IgD-negative memory B cell (primary cell): ENCODE measurements at regions not wholly inside any gene's neighbourhood (a gene's known extent, or its start where the extent isn't known, plus 50 kb on each side); places are given as distances from the start of the nearest gene placed in this dataset.

Experiments
- H3K27ac Mint-ChIP-seq, 3 donors: one replicate each; pipeline ENCODE4 v1.8.0; 2020 to 2022; ENCODE audit warnings: mild to moderate bottlenecking in 3 of 3, mixed read lengths in 3 of 3, moderate library complexity in 1 of 3
- H3K27me3 Mint-ChIP-seq: one replicate; pipeline ENCODE4 v1.8.0; 2021; ENCODE audit warnings: mixed read lengths
- H3K36me3 Mint-ChIP-seq: one replicate; pipeline ENCODE4 v1.8.0; 2020; ENCODE audit warnings: mild to moderate bottlenecking, mixed read lengths
- H3K4me1 Mint-ChIP-seq, 3 donors: one replicate each; pipeline ENCODE4 v1.8.0; 2020 to 2022; ENCODE audit warnings: mixed read lengths in 3 of 3, mild to moderate bottlenecking in 1 of 3
- H3K4me3 Mint-ChIP-seq, 4 donors: one replicate each; pipeline ENCODE4 v1.8.0; 2020 to 2022; ENCODE audit warnings: mild to moderate bottlenecking in 4 of 4, mixed read lengths in 4 of 4, moderate library complexity in 3 of 4
- H3K9me3 Mint-ChIP-seq, 3 donors: one replicate each; pipeline ENCODE4 v1.8.0; 2020 to 2021; ENCODE audit warnings: mixed read lengths in 3 of 3, mild to moderate bottlenecking in 1 of 3

DNA sequence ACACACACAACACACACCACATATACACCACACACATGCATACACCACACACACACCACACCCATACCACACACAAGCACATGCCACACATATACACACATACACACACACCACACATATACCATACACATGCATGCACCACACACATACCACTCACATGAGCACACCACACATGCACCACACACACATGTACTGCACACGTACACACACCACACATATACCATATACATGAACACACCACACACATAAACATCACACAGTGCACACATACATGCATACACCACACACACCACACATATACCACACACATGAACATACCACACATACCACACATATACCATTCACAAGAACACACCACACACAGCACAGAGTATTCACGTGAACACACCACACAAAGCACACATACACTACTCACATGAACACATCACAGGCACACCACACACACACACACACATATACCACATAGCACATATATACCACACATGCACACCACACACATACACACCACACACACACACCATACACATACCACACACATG, 219.9 kb upstream of the RAB6C start:
- H3K27me3 Mint-ChIP-seq, result peaks cover 2% of the 10 kb centered on the region

DNA sequence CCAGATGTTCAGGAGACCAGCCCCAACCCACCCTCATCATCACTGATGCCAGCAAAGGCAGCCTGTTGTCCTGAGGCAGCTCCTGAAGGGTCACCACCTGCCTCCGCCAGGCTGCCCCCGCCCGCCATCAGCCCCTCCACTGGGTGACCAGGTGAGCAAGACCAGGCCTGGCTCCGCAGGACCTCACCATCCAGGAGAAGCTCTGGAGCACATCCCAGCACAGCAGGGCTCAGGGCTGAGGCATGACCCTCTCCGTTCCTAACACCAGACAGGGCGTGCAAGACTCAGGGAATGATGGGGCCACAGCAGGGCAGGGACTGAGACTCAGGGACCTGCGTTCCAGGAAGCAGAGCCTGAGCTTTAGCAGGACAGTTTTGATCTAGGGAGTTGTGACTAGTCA, 218.8 kb upstream of the RAB6C start:
- no peaks in the 10 kb centered on the region for H3K9me3 Mint-ChIP-seq
- peaks cover 0 to 3% (median 0%) of the 10 kb centered on the region in 3 donors for H3K4me1 Mint-ChIP-seq
- no peaks in the 10 kb centered on the region for H3K36me3 Mint-ChIP-seq
- no peak overlapping the region for H3K27ac Mint-ChIP-seq
- no peak overlapping the region for H3K4me3 Mint-ChIP-seq
- peaks cover 2% of the 10 kb centered on the region for H3K27me3 Mint-ChIP-seq

More for the DNA sequence above, 219.9 kb upstream of the RAB6C start:
- Mint-ChIP-seq H3K36me3 (no peaks in the 10 kb centered on the region), H3K4me3 (no peak overlapping the region), H3K9me3 (no peaks in the 10 kb centered on the region), H3K4me1 (peaks cover 0 to 3% (median 0%) of the 10 kb centered on the region in 3 donors), H3K27ac (no peak overlapping the region)

DNA sequence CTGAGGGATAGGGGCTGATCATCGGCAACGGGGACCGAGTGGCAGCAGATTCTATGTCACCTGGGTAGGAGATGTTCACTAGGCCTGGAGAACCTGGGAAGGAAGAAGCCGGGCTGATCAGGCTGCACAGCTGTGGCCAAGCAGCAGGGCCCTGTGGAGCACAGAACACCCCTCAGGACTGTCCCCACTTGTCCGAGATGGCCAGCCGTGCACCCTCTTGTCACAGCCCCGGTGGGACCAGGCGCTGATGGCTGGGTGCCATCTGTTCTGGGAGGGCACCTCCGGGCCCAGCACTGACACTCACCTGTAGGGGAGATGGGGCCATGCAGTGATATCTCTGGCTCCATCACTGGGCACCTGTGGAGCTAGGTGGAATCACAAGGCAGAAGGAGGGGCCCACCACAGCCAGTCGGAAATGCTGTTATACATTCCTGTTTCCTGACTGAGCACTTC, 217.9 kb upstream of the RAB6C start:
- Mint-ChIP-seq H3K4me3 (no peak overlapping the region), H3K27ac (no peak overlapping the region), H3K36me3 (no peaks in the 10 kb centered on the region), H3K9me3 (no peaks in the 10 kb centered on the region), H3K4me1 (peaks cover 0 to 3% (median 0%) of the 10 kb centered on the region in 3 donors), H3K27me3 (peaks cover 2% of the 10 kb centered on the region)

DNA sequence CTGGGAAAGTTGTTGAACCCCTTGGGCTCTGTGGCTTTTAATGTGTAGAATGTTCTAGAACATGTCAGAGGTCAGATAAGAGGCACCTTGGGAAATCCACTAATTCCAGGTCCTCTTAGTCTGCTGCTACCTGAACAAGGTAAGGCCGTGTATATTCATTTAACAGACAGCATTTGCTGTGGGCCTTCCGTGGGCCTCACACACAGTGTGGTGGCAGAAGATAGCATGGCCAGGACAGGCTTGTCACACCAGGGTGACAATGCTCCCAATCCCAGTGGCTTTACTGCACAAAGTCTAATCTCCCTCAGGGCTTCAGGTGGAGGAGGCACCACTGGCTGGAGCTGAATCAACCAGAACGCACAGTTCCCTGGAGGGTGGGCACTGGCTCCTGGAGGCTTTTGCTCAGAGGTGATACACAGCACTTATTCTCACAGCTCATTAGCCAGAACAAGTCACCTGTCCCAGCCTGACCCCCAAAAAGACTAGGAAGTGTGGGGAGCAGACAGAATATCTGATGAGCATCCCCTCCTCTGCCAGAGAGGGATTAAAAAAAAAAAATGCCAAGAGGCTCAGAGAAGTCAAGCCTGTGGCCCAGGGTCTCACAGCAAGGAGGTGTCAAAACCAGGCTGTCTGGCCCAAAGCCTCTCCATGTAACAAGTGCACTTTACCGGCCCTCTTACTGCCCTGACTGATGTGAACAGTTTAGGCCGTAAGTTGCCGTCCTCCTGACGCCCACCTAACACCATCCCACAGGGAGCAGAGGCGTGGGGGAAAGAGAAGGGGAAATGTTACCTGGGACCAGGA, 216.9 kb upstream of the RAB6C start:
- peaks cover 0 to 3% (median 0%) of the 10 kb centered on the region in 3 donors for H3K4me1 Mint-ChIP-seq
- no peaks in the 10 kb centered on the region for H3K27me3 Mint-ChIP-seq
- no peak overlapping the region for H3K4me3 Mint-ChIP-seq
- no peaks in the 10 kb centered on the region for H3K36me3 Mint-ChIP-seq
- H3K9me3 Mint-ChIP-seq, result no peaks in the 10 kb centered on the region
- no peak overlapping the region for H3K27ac Mint-ChIP-seq

DNA sequence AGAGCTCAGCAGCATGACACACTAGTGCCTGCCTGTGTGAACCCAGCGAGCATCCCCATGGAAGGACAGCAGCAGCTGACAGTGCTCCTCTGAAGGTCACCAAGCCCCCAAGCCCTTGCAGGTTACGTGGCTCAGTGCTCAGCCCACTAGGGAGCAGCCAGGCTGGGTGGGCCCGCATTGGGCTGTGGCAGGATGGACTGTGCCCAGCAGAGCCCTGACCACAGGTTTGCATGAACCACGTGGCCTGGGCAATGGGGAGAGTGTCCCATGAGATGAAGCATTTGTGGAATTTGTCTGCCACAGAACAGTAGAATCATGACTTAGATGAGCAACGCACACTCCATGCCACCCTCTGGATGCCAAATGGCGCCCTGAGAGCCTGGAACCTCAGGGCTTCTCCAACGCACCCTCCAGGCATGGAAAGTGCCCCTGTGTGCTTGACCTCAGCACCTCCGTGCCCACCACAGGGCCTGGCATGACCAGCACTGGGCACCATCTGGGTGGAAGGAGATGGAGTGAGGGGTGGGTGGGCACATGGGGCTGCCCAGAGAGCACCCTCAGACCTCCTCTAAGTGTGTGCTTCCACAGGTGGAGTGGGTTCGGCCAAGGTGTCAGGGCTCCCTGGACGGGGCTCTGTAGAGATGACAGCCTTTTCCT, 216.1 kb upstream of the RAB6C start:
- H3K27me3 Mint-ChIP-seq, result no peaks in the 10 kb centered on the region
- H3K9me3 Mint-ChIP-seq, result no peaks in the 10 kb centered on the region
- no peaks in the 10 kb centered on the region for H3K36me3 Mint-ChIP-seq
- H3K4me3 Mint-ChIP-seq, result no peak overlapping the region
- no peak overlapping the region for H3K27ac Mint-ChIP-seq
- H3K4me1 Mint-ChIP-seq, result peaks cover 0 to under 1% (median 0%) of the 10 kb centered on the region in 3 donors

DNA sequence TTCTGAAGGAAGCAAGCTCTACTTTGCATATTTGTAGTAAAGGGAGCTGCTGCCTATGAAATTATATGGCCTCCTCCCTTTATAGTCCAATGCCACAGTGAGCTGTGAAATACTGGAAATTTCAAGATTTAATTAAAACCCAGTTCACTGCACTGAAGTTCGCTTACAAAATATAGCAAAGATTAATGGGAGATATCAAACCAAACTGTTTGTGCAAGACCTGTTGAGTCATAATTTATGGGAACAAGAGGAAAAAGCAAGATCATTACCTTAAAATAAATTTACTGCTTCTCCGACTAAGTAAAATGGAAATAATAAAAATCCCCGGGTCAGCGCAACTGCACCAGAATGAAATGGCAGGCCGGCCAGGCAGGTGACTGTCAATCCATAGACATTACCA, 215.5 kb upstream of the RAB6C start:
- H3K9me3 Mint-ChIP-seq, result no peaks in the 10 kb centered on the region
- H3K27me3 Mint-ChIP-seq, result peaks cover 1% of the 10 kb centered on the region
- H3K36me3 Mint-ChIP-seq, result no peaks in the 10 kb centered on the region
- H3K27ac Mint-ChIP-seq, result no peak overlapping the region
- no peak overlapping the region for H3K4me3 Mint-ChIP-seq
- H3K4me1 Mint-ChIP-seq, result no peaks in the 10 kb centered on the region

DNA sequence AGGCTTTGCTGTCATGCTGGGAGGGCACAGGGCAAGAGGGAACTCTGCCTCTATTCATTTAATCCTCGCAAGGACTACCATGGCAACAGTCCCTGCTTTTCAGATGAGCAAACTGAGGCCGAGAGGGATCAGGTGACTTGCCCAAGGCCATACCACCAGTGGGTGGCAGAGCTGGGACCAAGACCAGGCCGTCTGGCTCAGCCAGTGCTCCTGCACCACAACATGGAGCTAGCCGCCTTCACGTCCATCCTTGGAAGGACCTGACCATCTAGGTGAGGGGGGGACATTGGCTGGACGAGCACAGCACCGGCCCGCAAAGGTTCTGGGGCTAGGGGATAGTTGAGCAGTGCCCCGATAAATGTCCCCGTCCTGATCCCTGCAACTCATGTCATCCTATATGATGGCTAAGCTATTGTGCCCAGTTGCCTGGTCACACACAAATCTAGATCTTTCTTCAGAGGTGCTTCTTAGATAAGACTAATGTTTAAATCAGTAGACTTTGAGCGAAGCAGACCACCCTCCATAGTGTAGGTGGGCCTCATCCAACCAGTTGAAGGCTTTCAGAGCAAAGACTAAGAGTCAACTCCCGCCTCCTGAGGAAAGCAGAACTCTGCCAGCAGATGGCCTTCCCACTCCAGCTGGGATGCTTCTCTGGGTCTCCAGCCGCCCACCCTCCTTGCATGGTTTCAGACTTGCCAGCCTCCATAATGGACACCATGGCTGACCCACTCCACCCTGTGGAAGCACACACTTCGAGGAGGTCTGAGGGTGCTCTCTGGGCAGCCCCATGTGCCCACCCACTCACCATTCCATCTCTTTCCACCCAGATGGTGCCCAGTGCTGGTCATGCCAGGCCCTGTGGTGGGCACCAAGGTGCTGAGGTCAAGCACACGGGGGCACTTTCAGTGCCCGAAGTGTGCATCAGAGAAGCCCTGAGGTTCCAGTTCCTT, 214.8 kb upstream of the RAB6C start:
- H3K4me1 Mint-ChIP-seq, result no peaks in the 10 kb centered on the region
- H3K9me3 Mint-ChIP-seq, result no peaks in the 10 kb centered on the region
- no peak overlapping the region for H3K27ac Mint-ChIP-seq
- peaks cover 3% of the 10 kb centered on the region for H3K27me3 Mint-ChIP-seq
- H3K36me3 Mint-ChIP-seq, result no peaks in the 10 kb centered on the region
- H3K4me3 Mint-ChIP-seq, result no peak overlapping the region

DNA sequence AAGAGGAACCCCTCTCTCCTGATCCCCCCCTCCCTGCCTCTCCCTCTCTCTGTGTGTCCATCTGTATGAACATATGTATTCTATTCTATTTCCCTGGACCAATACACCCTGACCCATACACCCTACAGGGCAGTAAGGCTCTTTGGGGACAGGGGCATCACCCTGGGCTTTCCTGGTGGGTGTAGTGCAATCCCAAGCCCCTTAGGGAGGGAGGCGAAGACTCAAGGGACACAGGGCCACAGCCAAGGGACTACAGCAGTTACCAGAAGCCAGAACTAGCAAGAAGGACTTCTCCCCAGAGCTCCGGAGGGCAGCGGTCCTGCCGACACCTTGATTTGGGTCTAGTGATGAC, 214.2 kb upstream of the RAB6C start:
- no peaks in the 10 kb centered on the region for H3K9me3 Mint-ChIP-seq
- H3K4me3 Mint-ChIP-seq, result no peak overlapping the region
- H3K4me1 Mint-ChIP-seq, result no peaks in the 10 kb centered on the region
- H3K27ac Mint-ChIP-seq, result no peak overlapping the region
- H3K27me3 Mint-ChIP-seq, result peaks cover 3% of the 10 kb centered on the region
- H3K36me3 Mint-ChIP-seq, result no peaks in the 10 kb centered on the region

DNA sequence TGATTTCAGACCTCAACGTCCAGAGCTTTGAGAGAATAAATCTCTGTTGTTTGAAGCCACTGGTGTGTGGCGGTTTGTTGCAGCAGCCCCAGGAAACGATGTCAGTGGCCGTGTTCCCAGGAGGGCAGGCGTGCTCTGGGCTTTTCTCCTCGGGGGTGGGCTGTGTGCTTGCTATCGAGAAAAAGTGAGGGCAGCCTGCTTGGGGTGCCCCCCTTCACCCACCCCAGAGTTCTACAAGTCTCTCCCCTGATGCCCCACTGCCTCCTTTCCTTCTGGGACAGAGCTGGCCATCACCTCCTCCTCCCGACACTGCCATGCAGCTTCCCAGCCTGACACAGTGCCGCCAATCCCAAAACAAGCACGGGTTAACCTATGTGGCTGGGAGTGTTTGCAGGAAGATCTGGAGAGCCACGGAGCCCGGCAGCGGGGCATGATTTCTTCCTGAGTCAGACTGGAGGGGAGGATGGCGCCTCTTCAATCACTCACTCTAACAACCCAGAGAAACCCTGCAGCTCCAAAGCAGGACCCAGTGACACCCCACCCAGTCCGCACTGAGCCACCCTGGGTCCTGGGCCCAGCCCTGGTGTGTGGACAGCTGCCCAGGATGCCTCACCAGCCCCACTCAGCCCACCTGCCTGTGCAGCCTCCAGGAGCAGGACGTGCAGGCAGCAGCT, 213.7 kb upstream of the RAB6C start:
- Mint-ChIP-seq H3K4me1 (no peaks in the 10 kb centered on the region), H3K4me3 (no peak overlapping the region), H3K36me3 (no peaks in the 10 kb centered on the region), H3K9me3 (no peaks in the 10 kb centered on the region), H3K27ac (no peak overlapping the region), H3K27me3 (peaks cover 3% of the 10 kb centered on the region)

DNA sequence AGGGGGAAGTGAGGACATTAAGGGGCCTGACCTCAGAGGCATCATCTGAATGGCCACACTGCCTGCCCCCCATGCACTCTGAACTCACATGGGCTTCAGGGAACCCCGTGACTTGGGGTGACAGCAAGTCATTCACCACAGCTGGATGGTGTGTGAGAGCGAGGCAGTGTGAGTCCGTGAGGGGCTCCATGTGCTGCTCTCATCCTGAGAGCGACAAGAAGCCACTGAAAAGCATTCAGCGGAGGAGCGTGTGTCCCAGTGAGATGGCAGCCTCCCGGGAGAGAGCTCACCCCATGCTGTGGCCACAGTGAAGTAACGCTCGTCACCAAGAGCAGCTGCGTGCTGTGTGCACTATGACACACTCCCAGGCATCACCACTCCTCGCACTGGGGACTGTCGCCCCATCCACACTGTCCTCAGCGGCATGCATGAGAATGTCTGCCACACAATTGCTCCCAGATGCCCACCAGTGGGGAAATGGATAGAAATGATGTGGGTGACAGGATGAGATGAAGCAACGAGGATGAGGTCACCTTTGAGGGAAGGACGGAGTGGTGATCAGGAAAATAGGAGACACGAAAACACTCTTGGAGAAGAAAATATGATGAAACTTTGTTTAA, 213.0 kb upstream of the RAB6C start:
- H3K9me3 Mint-ChIP-seq, result no peaks in the 10 kb centered on the region
- no peaks in the 10 kb centered on the region for H3K36me3 Mint-ChIP-seq
- no peaks in the 10 kb centered on the region for H3K4me1 Mint-ChIP-seq

DNA sequence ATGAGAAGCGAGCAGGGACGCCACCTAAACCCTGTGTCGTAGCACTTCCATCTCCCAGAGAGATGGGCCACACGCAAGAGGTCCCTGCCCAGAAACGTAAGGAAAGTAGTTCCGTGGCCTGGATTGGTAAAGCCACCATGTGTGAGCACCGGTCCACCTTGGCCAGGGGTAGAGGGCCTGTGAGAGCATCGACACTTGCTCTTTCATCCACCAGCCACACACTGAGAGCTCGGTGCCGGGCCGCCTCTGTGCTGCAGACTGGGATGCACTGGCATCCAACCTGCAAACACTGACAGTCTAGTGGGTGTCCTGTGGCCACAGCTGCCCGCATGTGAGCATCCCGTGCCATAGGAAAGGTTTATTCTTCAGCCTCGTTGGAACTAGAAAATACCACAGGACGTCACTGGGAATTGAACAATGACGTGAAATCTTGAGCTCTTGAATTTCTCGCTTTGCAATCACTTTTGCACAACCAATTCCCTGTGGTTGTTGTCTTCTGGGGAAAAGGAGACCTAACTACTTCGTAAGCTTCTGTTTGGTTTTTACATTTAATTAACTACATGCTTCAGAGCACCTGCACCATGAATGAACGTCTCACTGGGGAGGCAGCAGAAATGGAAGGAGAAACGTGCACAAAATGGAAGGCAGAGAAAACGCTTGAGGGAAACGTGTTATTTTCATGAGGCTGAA, 212.0 kb upstream of the RAB6C start:
- H3K27ac Mint-ChIP-seq, result no peak overlapping the region
- H3K9me3 Mint-ChIP-seq, result peaks cover 0 to 3% (median 0%) of the 10 kb centered on the region in 3 donors
- peaks cover 3% of the 10 kb centered on the region for H3K27me3 Mint-ChIP-seq
- no peaks in the 10 kb centered on the region for H3K4me1 Mint-ChIP-seq
- H3K36me3 Mint-ChIP-seq, result no peaks in the 10 kb centered on the region
- no peak overlapping the region for H3K4me3 Mint-ChIP-seq

More for the DNA sequence above, 213.0 kb upstream of the RAB6C start:
- no peak overlapping the region for H3K4me3 Mint-ChIP-seq
- H3K27me3 Mint-ChIP-seq, result peaks cover 3% of the 10 kb centered on the region
- H3K27ac Mint-ChIP-seq, result no peak overlapping the region

DNA sequence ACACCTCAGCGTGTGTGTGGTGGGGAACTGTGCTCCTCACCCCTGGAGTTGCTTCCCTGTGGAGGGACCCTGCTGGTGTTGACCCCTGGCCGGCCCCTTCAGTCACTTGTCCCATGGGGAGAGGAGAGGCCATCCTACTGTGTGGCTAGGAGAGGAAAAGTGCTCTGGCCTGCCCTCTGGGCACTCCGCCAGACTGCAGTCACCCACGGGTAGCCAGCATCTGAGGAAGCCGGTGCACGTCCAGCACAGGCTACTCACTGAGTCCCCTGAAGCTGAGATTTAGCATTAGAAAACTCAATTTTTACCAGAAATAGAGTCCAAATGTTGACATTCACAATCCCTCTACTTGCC, 211.5 kb upstream of the RAB6C start:
- H3K9me3 Mint-ChIP-seq, result peaks cover 0 to 3% (median 0%) of the 10 kb centered on the region in 3 donors
- H3K4me3 Mint-ChIP-seq, result no peak overlapping the region
- no peak overlapping the region for H3K27ac Mint-ChIP-seq
- no peaks in the 10 kb centered on the region for H3K4me1 Mint-ChIP-seq
- H3K27me3 Mint-ChIP-seq, result peaks cover 3% of the 10 kb centered on the region
- no peaks in the 10 kb centered on the region for H3K36me3 Mint-ChIP-seq

DNA sequence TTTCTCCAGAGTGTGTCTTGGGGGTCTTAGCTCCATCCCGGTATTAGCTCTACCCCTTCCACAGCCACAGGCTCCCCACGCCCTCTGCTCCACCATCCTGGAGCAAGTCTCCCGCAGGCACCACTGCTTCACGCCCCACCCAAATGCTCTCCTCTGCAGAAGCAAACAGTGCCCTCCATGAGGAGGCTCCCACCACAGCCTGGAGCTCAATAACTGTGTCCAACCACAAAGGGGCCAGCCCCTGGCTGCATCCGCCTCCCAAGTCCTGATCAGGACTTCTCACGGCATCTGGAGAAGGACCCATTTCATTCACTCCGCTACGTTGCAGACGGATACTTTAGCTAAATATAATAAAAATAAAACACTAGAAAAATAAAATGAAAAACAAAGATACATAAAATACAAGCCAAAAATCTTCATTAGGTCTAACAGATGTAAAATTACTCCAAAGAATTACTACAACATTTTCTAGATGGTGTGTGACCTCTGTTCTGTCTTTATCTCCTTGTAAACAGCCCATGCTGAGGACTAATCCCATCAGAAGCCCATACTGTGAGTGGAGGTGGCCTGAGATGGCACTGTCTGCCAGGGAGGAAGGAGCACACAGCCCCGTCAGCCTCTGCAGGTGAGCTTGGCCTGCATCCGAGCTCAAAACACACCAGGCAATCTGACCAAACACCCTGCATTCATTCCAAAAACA, 210.8 kb upstream of the RAB6C start:
- H3K27me3 Mint-ChIP-seq, result peaks cover 3% of the 10 kb centered on the region
- H3K9me3 Mint-ChIP-seq, result peaks cover 0 to 4% (median 3%) of the 10 kb centered on the region in 3 donors
- no peak overlapping the region for H3K4me3 Mint-ChIP-seq
- H3K4me1 Mint-ChIP-seq, result no peaks in the 10 kb centered on the region
- no peak overlapping the region for H3K27ac Mint-ChIP-seq
- no peaks in the 10 kb centered on the region for H3K36me3 Mint-ChIP-seq
